ENCODE measurements at regions not wholly inside any gene's neighbourhood (a gene's known extent, or its start where the extent isn't known, plus 50 kb on each side); places are given as distances from the start of the nearest gene placed in this dataset.
A peak's percentile ranks its signal among the peaks of the same experiment; 100 is the strongest.

DNA sequence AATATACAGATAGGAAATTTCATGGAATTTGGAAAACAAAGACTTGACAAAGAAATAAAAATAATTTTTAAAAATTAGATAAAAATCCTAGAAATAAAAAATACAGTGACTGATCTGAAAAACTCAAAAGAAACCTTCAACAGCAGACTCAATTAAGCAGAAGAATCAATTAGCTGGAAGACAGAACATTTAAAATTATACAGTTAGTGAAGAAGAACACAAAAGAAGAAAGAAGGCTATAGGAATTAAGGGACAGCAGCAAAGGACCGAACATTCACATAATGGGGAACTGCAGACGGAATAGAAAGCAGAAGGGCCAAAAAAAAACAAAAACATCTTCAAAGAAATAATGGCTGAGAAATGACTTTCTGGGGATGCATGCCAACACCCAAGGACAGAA lies 314.5 kb downstream of the CRPPA start:
- H3K4me2 ChIP-seq (ENCODE audit: low read depth, low read length, poor library complexity, severe bottlenecking), result no peak overlapping the region
- no peak overlapping the region for H2AFZ ChIP-seq (ENCODE audit: low read length)
- H4K20me1 ChIP-seq (ENCODE audit: insufficient read depth, low read depth, low read length), result no peaks in the 10 kb centered on the region
- H3K4me3 ChIP-seq (ENCODE audit: low read length), result no peak overlapping the region
- H3K27ac ChIP-seq (ENCODE audit: low read length), result no peak overlapping the region
- no peaks in the 10 kb centered on the region for H3K9me2 ChIP-seq (replicated peaks; ENCODE audit: insufficient read depth, low read length)
- H3K9ac ChIP-seq (ENCODE audit: low read length), result no peak overlapping the region
- peak; percentile 42 for DNase-seq
- H3K27me3 ChIP-seq (ENCODE audit: low read length), result no peaks in the 10 kb centered on the region
- H3K36me3 ChIP-seq (ENCODE audit: insufficient read depth, low read length), result no peaks in the 10 kb centered on the region
- H3K4me1 ChIP-seq (ENCODE audit: low read length), result no peaks in the 10 kb centered on the region
- H3K9me3 ChIP-seq (ENCODE audit: low read length), result peaks cover 20% of the 10 kb centered on the region
- H3K79me2 ChIP-seq (ENCODE audit: low read length), result no peaks in the 10 kb centered on the region

GRCh38 chr7:16106300-16106699 lies 315.0 kb downstream of the CRPPA start:
- no peaks in the 10 kb centered on the region for H3K4me1 ChIP-seq (ENCODE audit: low read length)
- no peaks in the 10 kb centered on the region for H3K9me2 ChIP-seq (replicated peaks; ENCODE audit: insufficient read depth, low read length)
- H3K36me3 ChIP-seq (ENCODE audit: insufficient read depth, low read length), result no peaks in the 10 kb centered on the region
- no peak overlapping the region for H2AFZ ChIP-seq (ENCODE audit: low read length)
- no peak overlapping the region for H3K9ac ChIP-seq (ENCODE audit: low read length)
- no peaks in the 10 kb centered on the region for H3K27me3 ChIP-seq (ENCODE audit: low read length)
- no peaks in the 10 kb centered on the region for H3K79me2 ChIP-seq (ENCODE audit: low read length)
- no peaks in the 10 kb centered on the region for H4K20me1 ChIP-seq (ENCODE audit: insufficient read depth, low read depth, low read length)
- no peak for DNase-seq
- H3K4me2 ChIP-seq (ENCODE audit: low read depth, low read length, poor library complexity, severe bottlenecking), result no peak overlapping the region
- H3K4me3 ChIP-seq (ENCODE audit: low read length), result no peak overlapping the region
- peaks cover 20% of the 10 kb centered on the region for H3K9me3 ChIP-seq (ENCODE audit: low read length)
- H3K27ac ChIP-seq (ENCODE audit: low read length), result no peak overlapping the region

- Histone ChIP-seq H3K4me2 (ENCODE audit: low read depth, low read length, poor library complexity, severe bottlenecking) (no peak overlapping the region), H3K79me2 (ENCODE audit: low read length) (no peaks in the 10 kb centered on the region), H3K36me3 (ENCODE audit: insufficient read depth, low read length) (no peaks in the 10 kb centered on the region), H3K4me3 (ENCODE audit: low read length) (no peak overlapping the region), H3K4me1 (ENCODE audit: low read length) (no peaks in the 10 kb centered on the region), H2AFZ (ENCODE audit: low read length) (no peak overlapping the region), H3K9ac (ENCODE audit: low read length) (no peak overlapping the region), H3K9me3 (ENCODE audit: low read length) (no peaks in the 10 kb centered on the region), H3K27ac (ENCODE audit: low read length) (no peak overlapping the region), H3K27me3 (ENCODE audit: low read length) (no peaks in the 10 kb centered on the region), H3K9me2 (replicated peaks; ENCODE audit: insufficient read depth, low read length) (no peaks in the 10 kb centered on the region), H4K20me1 (ENCODE audit: insufficient read depth, low read depth, low read length) (no peaks in the 10 kb centered on the region)
- no peak for DNase-seq
These were observed 322.0 kb downstream of the CRPPA start for GRCh38 chr7:16099302-16099849.

DNA sequence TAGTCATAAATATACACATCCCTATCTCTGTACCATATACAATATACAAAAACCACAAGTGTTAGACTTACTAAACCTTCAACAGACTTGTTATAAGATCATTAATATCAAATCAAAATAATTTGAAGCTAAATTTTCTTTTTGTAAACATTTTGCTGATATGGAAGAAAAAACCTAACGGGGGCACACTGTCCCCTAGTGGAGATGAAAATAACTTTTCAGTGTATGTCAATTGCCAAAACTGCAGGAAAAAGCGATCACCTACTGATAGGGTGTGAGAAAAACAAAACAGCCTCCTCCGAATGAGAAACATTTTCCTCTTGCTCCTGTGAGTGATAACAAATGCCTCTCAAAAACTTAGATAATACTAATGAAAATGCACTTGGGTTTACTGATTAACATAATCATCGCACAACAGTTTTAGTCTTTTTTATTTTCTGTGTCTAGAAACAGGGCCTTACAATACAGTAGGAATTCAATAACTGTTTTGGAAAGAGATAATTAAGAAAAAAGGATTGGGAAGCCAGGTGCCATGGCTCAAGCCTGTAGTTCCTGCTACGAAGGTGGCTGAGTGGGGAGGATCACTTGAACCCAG lies 322.7 kb downstream of the CRPPA start:
- no peaks in the 10 kb centered on the region for H3K79me2 ChIP-seq (ENCODE audit: low read length)
- H3K27ac ChIP-seq (ENCODE audit: low read length), result no peak overlapping the region
- no peaks in the 10 kb centered on the region for H3K9me3 ChIP-seq (ENCODE audit: low read length)
- H3K27me3 ChIP-seq (ENCODE audit: low read length), result no peaks in the 10 kb centered on the region
- H3K36me3 ChIP-seq (ENCODE audit: insufficient read depth, low read length), result no peaks in the 10 kb centered on the region
- no peak overlapping the region for H2AFZ ChIP-seq (ENCODE audit: low read length)
- peak; percentile 56 for DNase-seq
- H3K9me2 ChIP-seq (replicated peaks; ENCODE audit: insufficient read depth, low read length), result no peaks in the 10 kb centered on the region
- no peak overlapping the region for H3K4me2 ChIP-seq (ENCODE audit: low read depth, low read length, poor library complexity, severe bottlenecking)
- no peak overlapping the region for H3K4me3 ChIP-seq (ENCODE audit: low read length)
- no peaks in the 10 kb centered on the region for H4K20me1 ChIP-seq (ENCODE audit: insufficient read depth, low read depth, low read length)
- H3K9ac ChIP-seq (ENCODE audit: low read length), result no peak overlapping the region
- no peaks in the 10 kb centered on the region for H3K4me1 ChIP-seq (ENCODE audit: low read length)

GRCh38 chr7:16098058-16098457 lies 323.3 kb downstream of the CRPPA start:
- no peaks in the 10 kb centered on the region for H4K20me1 ChIP-seq (ENCODE audit: insufficient read depth, low read depth, low read length)
- no peak overlapping the region for H3K9ac ChIP-seq (ENCODE audit: low read length)
- H3K27me3 ChIP-seq (ENCODE audit: low read length), result no peaks in the 10 kb centered on the region
- H2AFZ ChIP-seq (ENCODE audit: low read length), result no peak overlapping the region
- no peaks in the 10 kb centered on the region for H3K79me2 ChIP-seq (ENCODE audit: low read length)
- H3K4me2 ChIP-seq (ENCODE audit: low read depth, low read length, poor library complexity, severe bottlenecking), result no peak overlapping the region
- no peak for DNase-seq
- H3K36me3 ChIP-seq (ENCODE audit: insufficient read depth, low read length), result no peaks in the 10 kb centered on the region
- no peaks in the 10 kb centered on the region for H3K4me1 ChIP-seq (ENCODE audit: low read length)
- no peak overlapping the region for H3K27ac ChIP-seq (ENCODE audit: low read length)
- no peaks in the 10 kb centered on the region for H3K9me2 ChIP-seq (replicated peaks; ENCODE audit: insufficient read depth, low read length)
- H3K9me3 ChIP-seq (ENCODE audit: low read length), result no peaks in the 10 kb centered on the region
- no peak overlapping the region for H3K4me3 ChIP-seq (ENCODE audit: low read length)

DNA sequence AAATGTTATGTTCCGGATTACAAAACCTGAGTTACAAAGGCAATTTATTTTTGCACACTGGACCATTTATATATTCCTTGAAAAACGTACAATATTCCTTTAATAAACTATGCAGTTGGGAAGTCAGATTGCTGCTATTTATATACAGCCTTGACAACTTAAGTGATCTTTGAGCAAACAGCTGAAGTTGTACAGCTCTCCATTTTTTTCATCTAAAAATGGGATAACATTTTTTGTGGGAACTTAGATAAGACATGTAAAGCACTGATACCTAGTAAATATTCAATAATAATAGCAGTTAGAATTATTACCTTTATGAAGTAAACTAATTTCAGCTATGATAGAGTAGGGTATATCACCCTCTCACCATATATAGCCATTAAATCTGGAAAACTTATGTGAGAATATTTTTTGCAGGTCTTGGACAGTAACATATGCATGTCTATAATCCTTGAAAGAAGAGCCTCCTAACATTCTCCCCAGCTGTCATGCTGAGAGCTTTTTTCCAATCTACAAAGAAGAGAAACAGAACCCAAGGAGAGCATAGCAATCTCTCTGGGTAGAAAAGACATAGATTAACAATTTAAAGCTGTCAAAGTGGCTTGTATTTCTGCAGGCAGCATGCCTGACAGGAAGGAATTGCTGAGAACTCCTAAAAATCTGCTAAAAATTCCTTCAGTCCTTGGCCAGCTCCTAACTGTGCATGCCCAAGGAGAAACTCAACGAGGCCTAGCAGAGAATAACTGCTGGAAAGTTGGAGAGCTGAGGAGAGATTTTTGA lies 326.0 kb downstream of the CRPPA start:
- H3K36me3 ChIP-seq (ENCODE audit: insufficient read depth, low read length), result no peaks in the 10 kb centered on the region

GRCh38 chr7:16094651-16095050 lies 326.7 kb downstream of the CRPPA start:
- no peaks in the 10 kb centered on the region for H3K79me2 ChIP-seq (ENCODE audit: low read length)

More for the DNA sequence above, 326.0 kb downstream of the CRPPA start:
- no peak overlapping the region for H3K4me3 ChIP-seq (ENCODE audit: low read length)
- H3K27ac ChIP-seq (ENCODE audit: low read length), result no peak overlapping the region
- no peaks in the 10 kb centered on the region for H4K20me1 ChIP-seq (ENCODE audit: insufficient read depth, low read depth, low read length)
- no peaks in the 10 kb centered on the region for H3K9me2 ChIP-seq (replicated peaks; ENCODE audit: insufficient read depth, low read length)
- H3K4me1 ChIP-seq (ENCODE audit: low read length), result no peaks in the 10 kb centered on the region
- no peak overlapping the region for H2AFZ ChIP-seq (ENCODE audit: low read length)
- no peak overlapping the region for H3K4me2 ChIP-seq (ENCODE audit: low read depth, low read length, poor library complexity, severe bottlenecking)
- H3K9me3 ChIP-seq (ENCODE audit: low read length), result no peaks in the 10 kb centered on the region
- DNase-seq, result no peak
- no peak overlapping the region for H3K9ac ChIP-seq (ENCODE audit: low read length)
- no peaks in the 10 kb centered on the region for H3K79me2 ChIP-seq (ENCODE audit: low read length)
- H3K27me3 ChIP-seq (ENCODE audit: low read length), result no peaks in the 10 kb centered on the region

DNA sequence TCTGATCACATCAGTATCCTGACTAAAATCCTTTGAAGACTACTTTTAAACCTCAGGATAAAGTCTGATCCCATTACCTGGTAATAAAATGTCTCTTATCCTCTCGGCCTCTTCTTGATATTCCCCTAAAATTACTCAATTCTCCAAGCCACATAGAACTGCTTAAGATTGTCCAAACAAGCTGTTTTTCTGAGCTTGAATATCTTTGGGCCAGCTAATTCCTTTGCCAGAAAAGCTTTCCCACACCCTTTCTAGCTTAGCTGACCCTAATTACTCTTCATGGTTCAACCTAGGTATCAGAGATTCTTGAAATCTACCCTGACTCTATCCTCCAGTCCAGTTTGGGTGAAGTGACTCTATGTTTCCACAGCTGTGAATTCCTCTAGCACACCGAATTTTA lies 328.6 kb downstream of the CRPPA start:
- Histone ChIP-seq H4K20me1 (ENCODE audit: insufficient read depth, low read depth, low read length) (no peaks in the 10 kb centered on the region), H3K9ac (ENCODE audit: low read length) (no peak overlapping the region), H3K4me1 (ENCODE audit: low read length) (no peaks in the 10 kb centered on the region), H3K27me3 (ENCODE audit: low read length) (no peaks in the 10 kb centered on the region), H3K79me2 (ENCODE audit: low read length) (no peaks in the 10 kb centered on the region), H3K36me3 (ENCODE audit: insufficient read depth, low read length) (no peaks in the 10 kb centered on the region), H3K27ac (ENCODE audit: low read length) (no peak overlapping the region), H3K9me3 (ENCODE audit: low read length) (no peaks in the 10 kb centered on the region), H3K4me2 (ENCODE audit: low read depth, low read length, poor library complexity, severe bottlenecking) (no peak overlapping the region), H3K4me3 (ENCODE audit: low read length) (no peak overlapping the region), H3K9me2 (replicated peaks; ENCODE audit: insufficient read depth, low read length) (no peaks in the 10 kb centered on the region), H2AFZ (ENCODE audit: low read length) (no peak overlapping the region)
- DNase-seq, result no peak

More at GRCh38 chr7:16094651-16095050, 326.7 kb downstream of the CRPPA start:
- no peaks in the 10 kb centered on the region for H3K27me3 ChIP-seq (ENCODE audit: low read length)
- no peak overlapping the region for H2AFZ ChIP-seq (ENCODE audit: low read length)
- no peaks in the 10 kb centered on the region for H3K9me3 ChIP-seq (ENCODE audit: low read length)
- H3K4me2 ChIP-seq (ENCODE audit: low read depth, low read length, poor library complexity, severe bottlenecking), result no peak overlapping the region
- H4K20me1 ChIP-seq (ENCODE audit: insufficient read depth, low read depth, low read length), result no peaks in the 10 kb centered on the region
- H3K4me3 ChIP-seq (ENCODE audit: low read length), result no peak overlapping the region
- no peaks in the 10 kb centered on the region for H3K36me3 ChIP-seq (ENCODE audit: insufficient read depth, low read length)
- H3K9me2 ChIP-seq (replicated peaks; ENCODE audit: insufficient read depth, low read length), result no peaks in the 10 kb centered on the region
- no peak for DNase-seq
- no peak overlapping the region for H3K27ac ChIP-seq (ENCODE audit: low read length)
- H3K4me1 ChIP-seq (ENCODE audit: low read length), result no peaks in the 10 kb centered on the region
- no peak overlapping the region for H3K9ac ChIP-seq (ENCODE audit: low read length)

Measured in Karpas-422 (cell line).